ENCODE measurements at regions not wholly inside any gene's neighbourhood (a gene's known extent, or its start where the extent isn't known, plus 50 kb on each side); places are given as distances from the start of the nearest gene placed in this dataset.

GRCh38 chr20:6579824-6580223 lies 187.7 kb upstream of the BMP2 start:
- H3K27me3 ChIP-seq (ENCODE audit: control insufficient read depth in 3 of 3, insufficient read depth in 3 of 3, low read length in 3 of 3), result no peaks in the 10 kb centered on the region
- H3K27ac ChIP-seq (ENCODE audit: low read depth, low read length), result no peak overlapping the region
- no peak overlapping the region for H3K4me3 ChIP-seq (ENCODE audit: low read length in 3 of 3)
- H3K9me3 ChIP-seq (ENCODE audit: control insufficient read depth in 3 of 3, low read length in 3 of 3), result no peaks in the 10 kb centered on the region
- H3K36me3 ChIP-seq (ENCODE audit: control insufficient read depth in 3 of 3, insufficient read depth in 3 of 3, low read length in 3 of 3), result no peaks in the 10 kb centered on the region
- H3K9ac ChIP-seq (ENCODE audit: low read depth in 1 of 3, low read length in 3 of 3), result no peak overlapping the region
- H3K4me1 ChIP-seq (ENCODE audit: control insufficient read depth in 3 of 3, insufficient read depth in 3 of 3, low read length in 3 of 3), result no peaks in the 10 kb centered on the region

GRCh38 chr20:6579417-6579816 lies 188.1 kb upstream of the BMP2 start:
- Histone ChIP-seq H3K27ac (ENCODE audit: low read depth, low read length) (no peak overlapping the region), H3K9ac (ENCODE audit: low read depth in 1 of 3, low read length in 3 of 3) (no peak overlapping the region), H3K4me3 (ENCODE audit: low read length in 3 of 3) (no peak overlapping the region), H3K27me3 (ENCODE audit: control insufficient read depth in 3 of 3, insufficient read depth in 3 of 3, low read length in 3 of 3) (no peaks in the 10 kb centered on the region), H3K36me3 (ENCODE audit: control insufficient read depth in 3 of 3, insufficient read depth in 3 of 3, low read length in 3 of 3) (no peaks in the 10 kb centered on the region), H3K9me3 (ENCODE audit: control insufficient read depth in 3 of 3, low read length in 3 of 3) (no peaks in the 10 kb centered on the region), H3K4me1 (ENCODE audit: control insufficient read depth in 3 of 3, insufficient read depth in 3 of 3, low read length in 3 of 3) (no peaks in the 10 kb centered on the region)

GRCh38 chr20:6577451-6577850 lies 190.0 kb upstream of the BMP2 start:
- Histone ChIP-seq H3K27ac (ENCODE audit: low read depth, low read length) (no peak overlapping the region), H3K9me3 (ENCODE audit: control insufficient read depth in 3 of 3, low read length in 3 of 3) (no peaks in the 10 kb centered on the region), H3K4me1 (ENCODE audit: control insufficient read depth in 3 of 3, insufficient read depth in 3 of 3, low read length in 3 of 3) (no peaks in the 10 kb centered on the region), H3K27me3 (ENCODE audit: control insufficient read depth in 3 of 3, insufficient read depth in 3 of 3, low read length in 3 of 3) (no peaks in the 10 kb centered on the region), H3K36me3 (ENCODE audit: control insufficient read depth in 3 of 3, insufficient read depth in 3 of 3, low read length in 3 of 3) (no peaks in the 10 kb centered on the region), H3K9ac (ENCODE audit: low read depth in 1 of 3, low read length in 3 of 3) (no peak overlapping the region), H3K4me3 (ENCODE audit: low read length in 3 of 3) (no peak overlapping the region)

GRCh38 chr20:6576726-6577125 lies 190.8 kb upstream of the BMP2 start:
- H3K4me1 ChIP-seq (ENCODE audit: control insufficient read depth in 3 of 3, insufficient read depth in 3 of 3, low read length in 3 of 3), result no peaks in the 10 kb centered on the region
- no peak overlapping the region for H3K9ac ChIP-seq (ENCODE audit: low read depth in 1 of 3, low read length in 3 of 3)
- no peak overlapping the region for H3K4me3 ChIP-seq (ENCODE audit: low read length in 3 of 3)
- H3K27me3 ChIP-seq (ENCODE audit: control insufficient read depth in 3 of 3, insufficient read depth in 3 of 3, low read length in 3 of 3), result no peaks in the 10 kb centered on the region
- H3K36me3 ChIP-seq (ENCODE audit: control insufficient read depth in 3 of 3, insufficient read depth in 3 of 3, low read length in 3 of 3), result no peaks in the 10 kb centered on the region
- H3K27ac ChIP-seq (ENCODE audit: low read depth, low read length), result no peak overlapping the region
- no peaks in the 10 kb centered on the region for H3K9me3 ChIP-seq (ENCODE audit: control insufficient read depth in 3 of 3, low read length in 3 of 3)

- H3K4me1 ChIP-seq (ENCODE audit: control insufficient read depth in 3 of 3, insufficient read depth in 3 of 3, low read length in 3 of 3), result no peaks in the 10 kb centered on the region
- no peaks in the 10 kb centered on the region for H3K27me3 ChIP-seq (ENCODE audit: control insufficient read depth in 3 of 3, insufficient read depth in 3 of 3, low read length in 3 of 3)
- H3K27ac ChIP-seq (ENCODE audit: low read depth, low read length), result no peak overlapping the region
- H3K9me3 ChIP-seq (ENCODE audit: control insufficient read depth in 3 of 3, low read length in 3 of 3), result no peaks in the 10 kb centered on the region
- H3K36me3 ChIP-seq (ENCODE audit: control insufficient read depth in 3 of 3, insufficient read depth in 3 of 3, low read length in 3 of 3), result no peaks in the 10 kb centered on the region
- H3K4me3 ChIP-seq (ENCODE audit: low read length in 3 of 3), result no peak overlapping the region
- H3K9ac ChIP-seq (ENCODE audit: low read depth in 1 of 3, low read length in 3 of 3), result no peak overlapping the region
Measured at GRCh38 chr20:6575912-6576401, 191.5 kb upstream of the BMP2 start.

GRCh38 chr20:6566821-6567220 lies 200.7 kb upstream of the BMP2 start:
- no peak overlapping the region for H3K27ac ChIP-seq (ENCODE audit: low read depth, low read length)
- H3K36me3 ChIP-seq (ENCODE audit: control insufficient read depth in 3 of 3, insufficient read depth in 3 of 3, low read length in 3 of 3), result no peaks in the 10 kb centered on the region

GRCh38 chr20:6562111-6562510 lies 205.4 kb upstream of the BMP2 start:
- H3K9me3 ChIP-seq (ENCODE audit: control insufficient read depth in 3 of 3, low read length in 3 of 3), result no peaks in the 10 kb centered on the region
- no peaks in the 10 kb centered on the region for H3K36me3 ChIP-seq (ENCODE audit: control insufficient read depth in 3 of 3, insufficient read depth in 3 of 3, low read length in 3 of 3)
- no peak overlapping the region for H3K9ac ChIP-seq (ENCODE audit: low read depth in 1 of 3, low read length in 3 of 3)
- no peak overlapping the region for H3K27ac ChIP-seq (ENCODE audit: low read depth, low read length)
- no peaks in the 10 kb centered on the region for H3K4me1 ChIP-seq (ENCODE audit: control insufficient read depth in 3 of 3, insufficient read depth in 3 of 3, low read length in 3 of 3)
- peaks cover 0 to 2% (median 0%) of the 10 kb centered on the region in 3 donors for H3K27me3 ChIP-seq (ENCODE audit: control insufficient read depth in 3 of 3, insufficient read depth in 3 of 3, low read length in 3 of 3)
- H3K4me3 ChIP-seq (ENCODE audit: low read length in 3 of 3), result no peak overlapping the region

More at GRCh38 chr20:6566821-6567220, 200.7 kb upstream of the BMP2 start:
- H3K9me3 ChIP-seq (ENCODE audit: control insufficient read depth in 3 of 3, low read length in 3 of 3), result no peaks in the 10 kb centered on the region
- no peak overlapping the region for H3K9ac ChIP-seq (ENCODE audit: low read depth in 1 of 3, low read length in 3 of 3)
- no peaks in the 10 kb centered on the region for H3K4me1 ChIP-seq (ENCODE audit: control insufficient read depth in 3 of 3, insufficient read depth in 3 of 3, low read length in 3 of 3)
- H3K27me3 ChIP-seq (ENCODE audit: control insufficient read depth in 3 of 3, insufficient read depth in 3 of 3, low read length in 3 of 3), result peaks cover 0 to 2% (median 0%) of the 10 kb centered on the region in 3 donors
- no peak overlapping the region for H3K4me3 ChIP-seq (ENCODE audit: low read length in 3 of 3)

- Histone ChIP-seq H3K27ac (ENCODE audit: low read depth, low read length) (no peak overlapping the region), H3K9ac (ENCODE audit: low read depth in 1 of 3, low read length in 3 of 3) (no peak overlapping the region), H3K4me3 (ENCODE audit: low read length in 3 of 3) (no peak overlapping the region), H3K27me3 (ENCODE audit: control insufficient read depth in 3 of 3, insufficient read depth in 3 of 3, low read length in 3 of 3) (peaks cover 0 to 2% (median 0%) of the 10 kb centered on the region in 3 donors), H3K9me3 (ENCODE audit: control insufficient read depth in 3 of 3, low read length in 3 of 3) (no peaks in the 10 kb centered on the region), H3K4me1 (ENCODE audit: control insufficient read depth in 3 of 3, insufficient read depth in 3 of 3, low read length in 3 of 3) (no peaks in the 10 kb centered on the region), H3K36me3 (ENCODE audit: control insufficient read depth in 3 of 3, insufficient read depth in 3 of 3, low read length in 3 of 3) (no peaks in the 10 kb centered on the region)
Measured at GRCh38 chr20:6560978-6561377, 206.5 kb upstream of the BMP2 start.

- Histone ChIP-seq H3K9me3 (ENCODE audit: control insufficient read depth in 3 of 3, low read length in 3 of 3) (no peaks in the 10 kb centered on the region), H3K9ac (ENCODE audit: low read depth in 1 of 3, low read length in 3 of 3) (no peak overlapping the region), H3K4me1 (ENCODE audit: control insufficient read depth in 3 of 3, insufficient read depth in 3 of 3, low read length in 3 of 3) (no peaks in the 10 kb centered on the region), H3K27me3 (ENCODE audit: control insufficient read depth in 3 of 3, insufficient read depth in 3 of 3, low read length in 3 of 3) (peaks cover 0 to 2% (median 0%) of the 10 kb centered on the region in 3 donors), H3K4me3 (ENCODE audit: low read length in 3 of 3) (no peak overlapping the region), H3K27ac (ENCODE audit: low read depth, low read length) (no peak overlapping the region), H3K36me3 (ENCODE audit: control insufficient read depth in 3 of 3, insufficient read depth in 3 of 3, low read length in 3 of 3) (no peaks in the 10 kb centered on the region)
Measured at GRCh38 chr20:6559791-6560190, 207.7 kb upstream of the BMP2 start.

- H3K9me3 ChIP-seq (ENCODE audit: control insufficient read depth in 3 of 3, low read length in 3 of 3), result no peaks in the 10 kb centered on the region
- H3K27me3 ChIP-seq (ENCODE audit: control insufficient read depth in 3 of 3, insufficient read depth in 3 of 3, low read length in 3 of 3), result no peaks in the 10 kb centered on the region
- no peak overlapping the region for H3K27ac ChIP-seq (ENCODE audit: low read depth, low read length)
- no peak overlapping the region for H3K4me3 ChIP-seq (ENCODE audit: low read length in 3 of 3)
- H3K36me3 ChIP-seq (ENCODE audit: control insufficient read depth in 3 of 3, insufficient read depth in 3 of 3, low read length in 3 of 3), result no peaks in the 10 kb centered on the region
- H3K4me1 ChIP-seq (ENCODE audit: control insufficient read depth in 3 of 3, insufficient read depth in 3 of 3, low read length in 3 of 3), result no peaks in the 10 kb centered on the region
- H3K9ac ChIP-seq (ENCODE audit: low read depth in 1 of 3, low read length in 3 of 3), result no peak overlapping the region
Measured at GRCh38 chr20:6558341-6558740, 209.1 kb upstream of the BMP2 start.
